ENCODE measurements at regions not wholly inside any gene's neighbourhood (a gene's known extent, or its start where the extent isn't known, plus 50 kb on each side); places are given as distances from the start of the nearest gene placed in this dataset.

- Histone ChIP-seq H3K79me2 (ENCODE audit: control insufficient read depth, insufficient read depth, low read length) (no peaks in the 10 kb centered on the region), H3K27ac (ENCODE audit: control insufficient read depth, insufficient read depth) (no peak overlapping the region), H3K4me3 (no peak overlapping the region), H3K9me3 (replicated peaks; ENCODE audit: control insufficient read depth, insufficient read depth, low read length) (no peaks in the 10 kb centered on the region), H3K9ac (ENCODE audit: control insufficient read depth, insufficient read depth, low read length) (no peak overlapping the region), H2AFZ (ENCODE audit: control insufficient read depth, low read depth, low read length) (no peak overlapping the region), H3K36me3 (ENCODE audit: control insufficient read depth in 2 of 2, insufficient read depth in 2 of 2, low read length in 1 of 2) (no peaks in the 10 kb centered on the region), H3K27me3 (replicated peaks in 1 of 2; ENCODE audit: control insufficient read depth in 2 of 2, insufficient read depth in 2 of 2, low read length in 1 of 2) (no peaks in the 10 kb centered on the region), H4K20me1 (ENCODE audit: control insufficient read depth, insufficient read depth) (no peaks in the 10 kb centered on the region), H3K4me2 (ENCODE audit: control insufficient read depth, insufficient read depth) (no peak overlapping the region), H3K4me1 (ENCODE audit: control insufficient read depth, insufficient read depth, low read length) (no peaks in the 10 kb centered on the region)
- DNase-seq (ENCODE audit: low read depth, low spot score), result no peak
- ChIA-PET SMC1A (ENCODE audit: uncharacterized antibody, unreplicated experiment) (no interaction called here), RAD21 (ENCODE audit: unreplicated experiment) (no interaction called here), POLR2A (no interaction called here), CTCF (no interaction called here)
- WGBS (ENCODE audit: insufficient coverage, insufficient replicate concordance, low lambda C conversion rate, missing lambda C conversion rate), result 16% methylated on average over 4 of the region's 4 CpGs
- TF ChIP-seq ZBTB11 (CRISPR knock-in tag; IDR thresholded peaks at IDR 0.05) (no peak), KLF5 (IDR thresholded peaks at IDR 0.05; ENCODE audit: partially characterized antibody) (no peak), MXI1 (IDR thresholded peaks at IDR 0.05; ENCODE audit: low read depth, low read length) (no peak), GATAD2B (conservative IDR thresholded peaks at IDR 0.05; ENCODE audit: low read depth) (no peak), SUPT20H (IDR thresholded peaks at IDR 0.05; ENCODE audit: borderline replicate concordance, control insufficient read depth, low read depth, low read length) (no peak), NR2F1 (conservative IDR thresholded peaks at IDR 0.05) (no peak), ATF7 (IDR thresholded peaks at IDR 0.05; ENCODE audit: low read depth) (no peak), ZNF687 (IDR thresholded peaks at IDR 0.05) (no peak), NBN (IDR thresholded peaks at IDR 0.05) (no peak), SMAD1 (IDR thresholded peaks at IDR 0.05; ENCODE audit: low read depth, partially characterized antibody) (no peak), TAF1 (IDR thresholded peaks at IDR 0.05; ENCODE audit: borderline replicate concordance, low read depth, low read length) (no peak), PAX8 (IDR thresholded peaks at IDR 0.05) (no peak), PKNOX1 (IDR thresholded peaks at IDR 0.05) (no peak)
- ATAC-seq, result no peak
- no TSS peak for BruUV-seq (replicated peaks)
- no peak for FAIRE-seq
- intact Hi-C loops (cut with micrococcal nuclease; ENCODE audit: unreplicated experiment) (no loop called here), in situ Hi-C loops (cut with MboI) (no loop called here)
Observed at GRCh38 chr2:2482851-2483250, 151.8 kb upstream of the MYT1L start.

Data from GM12878 (cell line).